ENCODE measurements at regions not wholly inside any gene's neighbourhood (a gene's known extent, or its start where the extent isn't known, plus 50 kb on each side); places are given as distances from the start of the nearest gene placed in this dataset.

- ChIA-PET CTCF (ENCODE audit: low intra/inter-chr PET ratio, low total read pairs) (no interaction called here), POLR2A (no interaction called here)
- H3K4me1 ChIP-seq (ENCODE audit: insufficient read depth, low read length) = no peaks in the 10 kb centered on the region
- H4K20me1 ChIP-seq (ENCODE audit: insufficient read depth, low read length) = no peaks in the 10 kb centered on the region
- in situ Hi-C loops (cut with HindIII; ENCODE audit: extremely low pct_ligation_motif_present, low pct_unique_long_range_greater_than_20kb) = no loop called here
- H3K79me2 ChIP-seq (ENCODE audit: insufficient read depth, low read length) = no peaks in the 10 kb centered on the region
- H3K27ac ChIP-seq (ENCODE audit: extremely low read length, insufficient read depth, low read length) = no peak overlapping the region
- H3K9ac ChIP-seq (ENCODE audit: insufficient read depth, low read depth, low read length) = no peak overlapping the region
- no peak overlapping the region for H2AFZ ChIP-seq (ENCODE audit: low read length)
- H3K27me3 ChIP-seq (ENCODE audit: control insufficient read depth in 1 of 2, insufficient read depth in 2 of 2, low read length in 2 of 2) = no peaks in the 10 kb centered on the region
- no TSS peak for BruUV-seq (replicated peaks)
- H3K4me3 ChIP-seq (replicated peaks in 1 of 3; ENCODE audit: insufficient read depth in 1 of 3, low read depth in 2 of 3, low read length in 3 of 3) = no peak overlapping the region
- no peak for FAIRE-seq
- no peaks in the 10 kb centered on the region for H3K36me3 ChIP-seq (replicated peaks in 1 of 2; ENCODE audit: control insufficient read depth in 1 of 2, insufficient read depth in 2 of 2, low read length in 2 of 2)
- no peak for ATAC-seq
- intact Hi-C loops (cut with micrococcal nuclease; ENCODE audit: unreplicated experiment) = no loop called here
- H3K9me3 ChIP-seq (ENCODE audit: low read length) = no peaks in the 10 kb centered on the region
- no peak for DNase-seq (ENCODE audit: low spot score)
- WGBS (ENCODE audit: low lambda C conversion rate) = 10% methylated on average over 2 of the region's 3 CpGs
- no peak overlapping the region for H3K4me2 ChIP-seq (ENCODE audit: low read depth, low read length)
- TF ChIP-seq ZNF430 (CRISPR knock-in tag; IDR thresholded peaks at IDR 0.05) = no peak
- TF ChIP-seq, protein P1, sequence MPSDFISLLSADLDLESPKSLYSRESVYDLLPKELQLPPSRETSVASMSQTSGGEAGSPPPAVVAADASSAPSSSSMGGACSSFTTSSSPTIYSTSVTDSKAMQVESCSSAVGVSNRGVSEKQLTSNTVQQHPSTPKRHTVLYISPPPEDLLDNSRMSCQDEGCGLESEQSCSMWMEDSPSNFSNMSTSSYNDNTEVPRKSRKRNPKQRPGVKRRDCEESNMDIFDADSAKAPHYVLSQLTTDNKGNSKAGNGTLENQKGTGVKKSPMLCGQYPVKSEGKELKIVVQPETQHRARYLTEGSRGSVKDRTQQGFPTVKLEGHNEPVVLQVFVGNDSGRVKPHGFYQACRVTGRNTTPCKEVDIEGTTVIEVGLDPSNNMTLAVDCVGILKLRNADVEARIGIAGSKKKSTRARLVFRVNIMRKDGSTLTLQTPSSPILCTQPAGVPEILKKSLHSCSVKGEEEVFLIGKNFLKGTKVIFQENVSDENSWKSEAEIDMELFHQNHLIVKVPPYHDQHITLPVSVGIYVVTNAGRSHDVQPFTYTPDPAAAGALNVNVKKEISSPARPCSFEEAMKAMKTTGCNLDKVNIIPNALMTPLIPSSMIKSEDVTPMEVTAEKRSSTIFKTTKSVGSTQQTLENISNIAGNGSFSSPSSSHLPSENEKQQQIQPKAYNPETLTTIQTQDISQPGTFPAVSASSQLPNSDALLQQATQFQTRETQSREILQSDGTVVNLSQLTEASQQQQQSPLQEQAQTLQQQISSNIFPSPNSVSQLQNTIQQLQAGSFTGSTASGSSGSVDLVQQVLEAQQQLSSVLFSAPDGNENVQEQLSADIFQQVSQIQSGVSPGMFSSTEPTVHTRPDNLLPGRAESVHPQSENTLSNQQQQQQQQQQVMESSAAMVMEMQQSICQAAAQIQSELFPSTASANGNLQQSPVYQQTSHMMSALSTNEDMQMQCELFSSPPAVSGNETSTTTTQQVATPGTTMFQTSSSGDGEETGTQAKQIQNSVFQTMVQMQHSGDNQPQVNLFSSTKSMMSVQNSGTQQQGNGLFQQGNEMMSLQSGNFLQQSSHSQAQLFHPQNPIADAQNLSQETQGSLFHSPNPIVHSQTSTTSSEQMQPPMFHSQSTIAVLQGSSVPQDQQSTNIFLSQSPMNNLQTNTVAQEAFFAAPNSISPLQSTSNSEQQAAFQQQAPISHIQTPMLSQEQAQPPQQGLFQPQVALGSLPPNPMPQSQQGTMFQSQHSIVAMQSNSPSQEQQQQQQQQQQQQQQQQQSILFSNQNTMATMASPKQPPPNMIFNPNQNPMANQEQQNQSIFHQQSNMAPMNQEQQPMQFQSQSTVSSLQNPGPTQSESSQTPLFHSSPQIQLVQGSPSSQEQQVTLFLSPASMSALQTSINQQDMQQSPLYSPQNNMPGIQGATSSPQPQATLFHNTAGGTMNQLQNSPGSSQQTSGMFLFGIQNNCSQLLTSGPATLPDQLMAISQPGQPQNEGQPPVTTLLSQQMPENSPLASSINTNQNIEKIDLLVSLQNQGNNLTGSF (CRISPR knock-in tag; IDR thresholded peaks at IDR 0.05) = no peak
- TF ChIP-seq PHF8 (CRISPR knock-in tag; IDR thresholded peaks at IDR 0.05) = no peak
- TF ChIP-seq, protein P2, sequence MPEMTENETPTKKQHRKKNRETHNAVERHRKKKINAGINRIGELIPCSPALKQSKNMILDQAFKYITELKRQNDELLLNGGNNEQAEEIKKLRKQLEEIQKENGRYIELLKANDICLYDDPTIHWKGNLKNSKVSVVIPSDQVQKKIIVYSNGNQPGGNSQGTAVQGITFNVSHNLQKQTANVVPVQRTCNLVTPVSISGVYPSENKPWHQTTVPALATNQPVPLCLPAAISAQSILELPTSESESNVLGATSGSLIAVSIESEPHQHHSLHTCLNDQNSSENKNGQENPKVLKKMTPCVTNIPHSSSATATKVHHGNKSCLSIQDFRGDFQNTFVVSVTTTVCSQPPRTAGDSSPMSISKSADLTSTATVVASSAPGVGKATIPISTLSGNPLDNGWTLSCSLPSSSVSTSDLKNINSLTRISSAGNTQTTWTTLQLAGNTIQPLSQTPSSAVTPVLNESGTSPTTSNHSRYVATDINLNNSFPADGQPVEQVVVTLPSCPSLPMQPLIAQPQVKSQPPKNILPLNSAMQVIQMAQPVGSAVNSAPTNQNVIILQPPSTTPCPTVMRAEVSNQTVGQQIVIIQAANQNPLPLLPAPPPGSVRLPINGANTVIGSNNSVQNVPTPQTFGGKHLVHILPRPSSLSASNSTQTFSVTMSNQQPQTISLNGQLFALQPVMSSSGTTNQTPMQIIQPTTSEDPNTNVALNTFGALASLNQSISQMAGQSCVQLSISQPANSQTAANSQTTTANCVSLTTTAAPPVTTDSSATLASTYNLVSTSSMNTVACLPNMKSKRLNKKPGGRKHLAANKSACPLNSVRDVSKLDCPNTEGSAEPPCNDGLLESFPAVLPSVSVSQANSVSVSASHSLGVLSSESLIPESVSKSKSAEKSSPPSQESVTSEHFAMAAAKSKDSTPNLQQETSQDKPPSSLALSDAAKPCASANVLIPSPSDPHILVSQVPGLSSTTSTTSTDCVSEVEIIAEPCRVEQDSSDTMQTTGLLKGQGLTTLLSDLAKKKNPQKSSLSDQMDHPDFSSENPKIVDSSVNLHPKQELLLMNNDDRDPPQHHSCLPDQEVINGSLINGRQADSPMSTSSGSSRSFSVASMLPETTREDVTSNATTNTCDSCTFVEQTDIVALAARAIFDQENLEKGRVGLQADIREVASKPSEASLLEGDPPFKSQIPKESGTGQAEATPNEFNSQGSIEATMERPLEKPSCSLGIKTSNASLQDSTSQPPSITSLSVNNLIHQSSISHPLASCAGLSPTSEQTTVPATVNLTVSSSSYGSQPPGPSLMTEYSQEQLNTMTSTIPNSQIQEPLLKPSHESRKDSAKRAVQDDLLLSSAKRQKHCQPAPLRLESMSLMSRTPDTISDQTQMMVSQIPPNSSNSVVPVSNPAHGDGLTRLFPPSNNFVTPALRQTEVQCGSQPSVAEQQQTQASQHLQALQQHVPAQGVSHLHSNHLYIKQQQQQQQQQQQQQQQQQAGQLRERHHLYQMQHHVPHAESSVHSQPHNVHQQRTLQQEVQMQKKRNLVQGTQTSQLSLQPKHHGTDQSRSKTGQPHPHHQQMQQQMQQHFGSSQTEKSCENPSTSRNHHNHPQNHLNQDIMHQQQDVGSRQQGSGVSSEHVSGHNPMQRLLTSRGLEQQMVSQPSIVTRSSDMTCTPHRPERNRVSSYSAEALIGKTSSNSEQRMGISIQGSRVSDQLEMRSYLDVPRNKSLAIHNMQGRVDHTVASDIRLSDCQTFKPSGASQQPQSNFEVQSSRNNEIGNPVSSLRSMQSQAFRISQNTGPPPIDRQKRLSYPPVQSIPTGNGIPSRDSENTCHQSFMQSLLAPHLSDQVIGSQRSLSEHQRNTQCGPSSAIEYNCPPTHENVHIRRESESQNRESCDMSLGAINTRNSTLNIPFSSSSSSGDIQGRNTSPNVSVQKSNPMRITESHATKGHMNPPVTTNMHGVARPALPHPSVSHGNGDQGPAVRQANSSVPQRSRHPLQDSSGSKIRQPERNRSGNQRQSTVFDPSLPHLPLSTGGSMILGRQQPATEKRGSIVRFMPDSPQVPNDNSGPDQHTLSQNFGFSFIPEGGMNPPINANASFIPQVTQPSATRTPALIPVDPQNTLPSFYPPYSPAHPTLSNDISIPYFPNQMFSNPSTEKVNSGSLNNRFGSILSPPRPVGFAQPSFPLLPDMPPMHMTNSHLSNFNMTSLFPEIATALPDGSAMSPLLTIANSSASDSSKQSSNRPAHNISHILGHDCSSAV (CRISPR knock-in tag; IDR thresholded peaks at IDR 0.05; ENCODE audit: borderline replicate concordance) = no peak
Observed at GRCh38 chr3:168648321-168648720, 552.6 kb upstream of the GOLIM4 start.
